ENCODE measurements at regions not wholly inside any gene's neighbourhood (a gene's known extent, or its start where the extent isn't known, plus 50 kb on each side); places are given as distances from the start of the nearest gene placed in this dataset.
"Not testable (repeated sequence)": the region's sequence is repeated elsewhere in the genome, so short reads cannot be mapped to it uniquely, and the experiment has no call there.

GRCh38 chr6:28682542-28682941, 156.9 kb downstream of the GPX5 start:
- H3K36me3 ChIP-seq, result no peaks in the 10 kb centered on the region
- intact Hi-C loops (cut with DNase I), result loop anchor here in 5 of 10 donors (10.0 kb wide), 3 partner anchors 152 to 902 kb away; partner anchors contain the start of genes OR2H2 (in 2 of the 5) and ZSCAN12 (in 1 of the 5)
- ATAC-seq, result no peak
- no peaks in the 10 kb centered on the region for H3K9me3 ChIP-seq
- H3K27ac ChIP-seq, result no peak overlapping the region
- 20% methylated on average over 3 of the region's 3 CpGs for whole genome bisulfite sequencing, 2 donors
- H3K27me3 ChIP-seq, result peaks cover 21 to 90% (median 74%) of the 10 kb centered on the region in 7 donors
- peaks cover 0 to 10% (median 0%) of the 10 kb centered on the region in 9 donors for H3K4me1 ChIP-seq
- DNase-seq, result no peak
- H3K4me3 ChIP-seq, result no peak overlapping the region
- no peak for TF ChIP-seq CTCF (IDR thresholded peaks at IDR 0.05)

- Histone ChIP-seq H3K4me1 (peaks cover 0 to 10% (median 0%) of the 10 kb centered on the region in 9 donors), H3K27me3 (peaks cover 21 to 90% (median 75%) of the 10 kb centered on the region in 7 donors)
- not testable (repeated sequence) for H3K9me3 ChIP-seq, DNase-seq, H3K27ac ChIP-seq, H3K36me3 ChIP-seq, H3K4me3 ChIP-seq, ATAC-seq
- intact Hi-C loops (cut with DNase I), result loop anchor here in 5 of 10 donors (10.0 kb wide), 3 partner anchors 152 to 902 kb away; partner anchors contain the start of genes OR2H2 (in 2 of the 5) and ZSCAN12 (in 1 of the 5)
- WGBS, 2 donors, result 60 to 62% methylated on average over 16 of the region's 16 CpGs
These were observed 157.4 kb downstream of the GPX5 start for GRCh38 chr6:28682956-28683685.

- Histone ChIP-seq H3K36me3 (no peaks in the 10 kb centered on the region), H3K27me3 (peaks cover 14 to 90% (median 78%) of the 10 kb centered on the region in 7 donors), H3K4me1 (peaks cover 0 to 10% (median 0%) of the 10 kb centered on the region in 9 donors), H3K9me3 (no peaks in the 10 kb centered on the region), H3K27ac (no peak overlapping the region), H3K4me3 (no peak overlapping the region)
- DNase-seq, result no peak
- intact Hi-C loops (cut with DNase I), result loop anchor here in 5 of 10 donors (2.0 to 10.0 kb wide), 4 partner anchors 151 to 901 kb away; partner anchors contain the start of genes OR2H2 (in 2 of the 5) and ZSCAN12 (in 1 of the 5)
- ATAC-seq, result peak in 1 of 8 donors; percentile 47
- TF ChIP-seq CTCF (IDR thresholded peaks at IDR 0.05), result peak; percentile 14 to 56 (median 42)
- 44 to 46% methylated on average over 9 of the region's 9 CpGs for WGBS, 2 donors
These were observed 158.4 kb downstream of the GPX5 start for GRCh38 chr6:28683945-28684538.

- Histone ChIP-seq H3K27me3 (peaks cover 14 to 90% (median 78%) of the 10 kb centered on the region in 7 donors), H3K27ac (peak overlapping the region in 1 of 10 donors; percentile 25), H3K4me3 (peak overlapping the region in 4 of 10 donors; percentile 20 to 31 (median 22)), H3K4me1 (peaks cover 0 to 10% (median 0%) of the 10 kb centered on the region in 9 donors)
- intact Hi-C loops (cut with DNase I), result loop anchor here (1.0 to 10.0 kb wide), 10 partner anchors 149 to 903 kb away; partner anchors contain the start of genes OR2H2 (in 6 of the 10) and ZSCAN12 (in 1 of the 10)
- not testable (repeated sequence) for H3K36me3 ChIP-seq, ATAC-seq, H3K9me3 ChIP-seq, DNase-seq
- 20% methylated on average over 3 of the region's 3 CpGs for WGBS, 2 donors
These were observed 160.3 kb downstream of the GPX5 start for GRCh38 chr6:28685960-28686359.

- intact Hi-C loops (cut with DNase I), result loop anchor here (1.0 to 10.0 kb wide), 9 partner anchors 148 to 902 kb away; partner anchors contain the start of genes OR2H2 (in 6 of the 10) and ZSCAN12 (in 1 of the 10)
- H3K4me3 ChIP-seq, result peak overlapping the region in 4 of 10 donors; percentile 20 to 31 (median 22)
- WGBS, 2 donors, result 4% methylated on average over 11 of the region's 11 CpGs
- peak; percentile 65 to 82 (median 77) for TF ChIP-seq CTCF (IDR thresholded peaks at IDR 0.05)
- not testable (repeated sequence) for H3K9me3 ChIP-seq, H3K36me3 ChIP-seq, ATAC-seq
- H3K4me1 ChIP-seq, result peaks cover 0 to 10% (median 0%) of the 10 kb centered on the region in 9 donors
- peak overlapping the region in 1 of 10 donors; percentile 25 for H3K27ac ChIP-seq
- DNase-seq, result peak in 1 of 2 donors; percentile 60
- H3K27me3 ChIP-seq, result peaks cover 12 to 89% (median 77%) of the 10 kb centered on the region in 7 donors
These were observed 160.9 kb downstream of the GPX5 start for GRCh38 chr6:28686446-28687027.

GRCh38 chr6:28687309-28687981, 161.8 kb downstream of the GPX5 start:
- H3K36me3 ChIP-seq, H3K9me3 ChIP-seq, DNase-seq, H3K27ac ChIP-seq, H3K4me3 ChIP-seq, ATAC-seq: not testable (repeated sequence)
- WGBS, 2 donors, result 26 to 31% methylated on average over 7 of the region's 7 CpGs
- intact Hi-C loops (cut with DNase I), result loop anchor here (2.0 to 10.0 kb wide), 8 partner anchors 147 to 901 kb away; partner anchors contain the start of genes OR2H2 (in 6 of the 10) and ZSCAN12 (in 1 of the 10)
- H3K27me3 ChIP-seq, result peaks cover 3 to 88% (median 75%) of the 10 kb centered on the region in 7 donors
- peaks cover 0 to 10% (median 0%) of the 10 kb centered on the region in 9 donors for H3K4me1 ChIP-seq

- ATAC-seq; H3K4me1 ChIP-seq; H3K9me3 ChIP-seq; H3K36me3 ChIP-seq; H3K4me3 ChIP-seq; H3K27ac ChIP-seq; DNase-seq; intact Hi-C loops (cut with DNase I): not testable (repeated sequence)
- WGBS, 2 donors, result 30 to 38% methylated on average over 4 of the region's 4 CpGs
- peaks cover 0 to 95% (median 87%) of the 10 kb centered on the region in 7 donors for H3K27me3 ChIP-seq
These were observed 166.3 kb downstream of the GPX5 start for GRCh38 chr6:28691991-28692390.

Data from heart right ventricle (tissue), 16 donors.